Astrocyte of the cerebellum (primary cell): ENCODE measurements at regions not wholly inside any gene's neighbourhood (a gene's known extent, or its start where the extent isn't known, plus 50 kb on each side); places are given as distances from the start of the nearest gene placed in this dataset.

ENCODE experiments used
- DNase-seq: peaks from one replicate; pipeline ENCODE4 v3.0.0-alpha.2; 2011; ENCODE audit warnings: low read depth
- H3K4me3 ChIP-seq: 2 replicates; pipeline ENCODE4 v1.5.1; 2011; ENCODE audit warnings: mild to moderate bottlenecking, low read depth, low read length, moderate library complexity
- CTCF ChIP-seq: IDR thresholded peaks from 2 replicates; pipeline ENCODE4 v1.5.1; 2012; ENCODE audit warnings: low read length, low read depth, moderate library complexity, mild to moderate bottlenecking; ENCODE audit errors: missing control alignments
- in situ Hi-C: cut with HindIII; loops from 2 replicates; pipeline ENCODE4 v1.10.0; 2017; ENCODE audit warnings: low sequenced_read_pairs

DNA sequence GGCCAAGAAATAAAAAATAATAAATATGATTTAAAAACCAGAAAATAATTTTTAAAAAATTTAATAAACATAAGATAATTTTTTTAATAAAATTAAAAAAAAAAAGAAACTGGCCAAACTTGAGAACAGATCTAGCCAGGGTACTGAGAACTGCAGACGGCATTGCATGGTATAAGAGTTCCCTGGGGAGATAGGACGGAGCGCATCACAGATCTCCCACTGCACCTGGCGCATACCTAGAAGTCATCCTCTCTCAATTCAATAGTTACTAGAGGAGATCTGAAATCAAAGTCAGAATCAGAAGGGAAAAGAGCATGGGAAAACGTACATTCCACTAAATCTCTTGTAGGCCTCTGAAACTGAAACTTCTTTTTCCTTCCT, 58.9 kb upstream of the BCL2L14 start:
- TF ChIP-seq CTCF: no peak
- H3K4me3 ChIP-seq: no peak overlapping the region
- in situ Hi-C loops: no loop called here
- DNase-seq: no peak

- no peak overlapping the region for H3K4me3 ChIP-seq
- no peak for DNase-seq
- in situ Hi-C loops: no loop called here
- no peak for TF ChIP-seq CTCF
These were observed 55.6 kb upstream of the BCL2L14 start for GRCh38 chr12:12015073-12015685.

- no peak for TF ChIP-seq CTCF
- no peak overlapping the region for H3K4me3 ChIP-seq
- in situ Hi-C loops: no loop called here
- DNase-seq: no peak
These were observed 54.2 kb upstream of the BCL2L14 start for GRCh38 chr12:12016284-12017100.

GRCh38 chr12:12017135-12017581, 53.6 kb upstream of the BCL2L14 start:
- in situ Hi-C loops: no loop called here
- DNase-seq: no peak
- TF ChIP-seq CTCF: no peak

GRCh38 chr12:12017798-12018197, 52.9 kb upstream of the BCL2L14 start:
- in situ Hi-C loops: no loop called here
- TF ChIP-seq CTCF: peak; percentile 33
- no peak for DNase-seq
- H3K4me3 ChIP-seq: no peak overlapping the region

More at GRCh38 chr12:12017135-12017581, 53.6 kb upstream of the BCL2L14 start:
- no peak overlapping the region for H3K4me3 ChIP-seq

- in situ Hi-C loops: no loop called here
- DNase-seq: no peak
- no peak for TF ChIP-seq CTCF
- no peak overlapping the region for H3K4me3 ChIP-seq
These were observed 52.3 kb upstream of the BCL2L14 start for GRCh38 chr12:12018454-12018853.
